GM23338 (cell line): ENCODE measurements at regions not wholly inside any gene's neighbourhood (a gene's known extent, or its start where the extent isn't known, plus 50 kb on each side); places are given as distances from the start of the nearest gene placed in this dataset. TPM values are rescaled to one million over a fixed set of nuclear protein-coding genes. Genes with fewer than 3 reads are reported as not detected.
A peak's percentile ranks its signal among the peaks of the same experiment; 100 is the strongest.

Source experiments
- ATAC-seq: fragments of 200-7000 bp; cut with Tn5 transposase; 3 replicates; pipeline ENCODE4 v1.9.1; 2020
- DNase-seq: peaks from one replicate; pipeline ENCODE4 v3.0.0-alpha.2; 2015; ENCODE audit warnings: low spot score
- H2AFZ ChIP-seq: fragments of 200-600 bp; sonication (generic); 2 replicates; pipeline ENCODE4 v1.8.0; 2016; ENCODE audit warnings: antibody characterized with exemption, mild to moderate bottlenecking, moderate library complexity
- H3F3A ChIP-seq: fragments of 200-600 bp; sonication (generic); replicated peaks from 2 replicates; pipeline ENCODE4 v1.8.0; 2017; ENCODE audit warnings: antibody characterized with exemption, mixed run types, low read depth
- H3K27ac ChIP-seq: fragments of 200-600 bp; sonication (generic); 2 replicates; pipeline ENCODE4 v1.6.1; 2016; ENCODE audit warnings: low read depth
- H3K27me3 ChIP-seq: fragments of 200-600 bp; sonication (generic); 2 replicates; pipeline ENCODE4 v1.8.0; 2016; ENCODE audit warnings: mild to moderate bottlenecking, mixed run types, moderate library complexity; ENCODE audit not compliant: insufficient read depth
- H3K36me3 ChIP-seq: fragments of 200-600 bp; sonication (generic); 2 replicates; pipeline ENCODE4 v1.8.0; 2016; ENCODE audit warnings: mild to moderate bottlenecking; ENCODE audit not compliant: insufficient read depth
- H3K4me1 ChIP-seq: fragments of 200-600 bp; sonication (generic); 2 replicates; pipeline ENCODE4 v1.8.0; 2016; ENCODE audit warnings: mild to moderate bottlenecking, moderate library complexity; ENCODE audit not compliant: insufficient read depth
- H3K4me2 ChIP-seq: fragments of 200-600 bp; sonication (generic); 2 replicates; pipeline ENCODE4 v1.7.1; 2017; ENCODE audit warnings: mixed run types
- H3K4me3 ChIP-seq: fragments of 200-600 bp; sonication (generic); 2 replicates; pipeline ENCODE4 v1.6.1; 2016; ENCODE audit warnings: mixed run types
- H3K79me2 ChIP-seq: fragments of 200-600 bp; sonication (generic); replicated peaks from 2 replicates; pipeline ENCODE4 v1.8.0; 2017; ENCODE audit warnings: mild to moderate bottlenecking; ENCODE audit not compliant: insufficient read depth
- H3K9me2 ChIP-seq: fragments of 200-600 bp; sonication (generic); 2 replicates; pipeline ENCODE4 v1.8.0; 2017; ENCODE audit not compliant: insufficient read depth
- H4K20me1 ChIP-seq: fragments of 200-600 bp; sonication (generic); replicated peaks from 2 replicates; pipeline ENCODE4 v1.8.0; 2017; ENCODE audit warnings: mild to moderate bottlenecking; ENCODE audit not compliant: insufficient read depth
- H3K27ac Mint-ChIP-seq: 2 replicates; pipeline ENCODE4 v1.8.0; 2020; ENCODE audit warnings: inconsistent platforms, mild to moderate bottlenecking, moderate library complexity, mixed read lengths
- H3K27me3 Mint-ChIP-seq: 3 replicates; pipeline ENCODE4 v1.8.0; 2022; ENCODE audit warnings: low read depth, mild to moderate bottlenecking, moderate library complexity, mixed read lengths, inconsistent platforms; ENCODE audit not compliant: insufficient read depth, poor library complexity
- H3K36me3 Mint-ChIP-seq: 3 replicates; pipeline ENCODE4 v1.8.0; 2021; ENCODE audit warnings: low read depth, mild to moderate bottlenecking, inconsistent platforms, moderate library complexity, mixed read lengths
- H3K4me1 Mint-ChIP-seq: 3 replicates; pipeline ENCODE4 v1.8.0; 2020; ENCODE audit warnings: mild to moderate bottlenecking, inconsistent platforms, mixed read lengths
- H3K4me3 Mint-ChIP-seq: 3 replicates; pipeline ENCODE4 v1.8.0; 2021; ENCODE audit warnings: moderate library complexity, mild to moderate bottlenecking, inconsistent platforms, mixed read lengths
- H3K9me3 Mint-ChIP-seq: 3 replicates; pipeline ENCODE4 v1.8.0; 2020; ENCODE audit warnings: moderate library complexity, mild to moderate bottlenecking, inconsistent platforms, mixed read lengths
- JUNB ChIP-seq: IDR thresholded peaks from one replicate; pipeline ENCODE4 v1.6.1; 2016; ENCODE audit warnings: antibody characterized with exemption; ENCODE audit not compliant: unreplicated experiment
- NANOG ChIP-seq: IDR thresholded peaks from 2 replicates; pipeline ENCODE4 v1.6.1; 2016; ENCODE audit warnings: antibody characterized with exemption, borderline replicate concordance
- microRNA counts: library from miRNA; unstranded; fragments of <30 nt; microRNA quantifications from one replicate; lab custom pipeline; 2017
- microRNA-seq: library from miRNA; unstranded; fragments of <30 nt; microRNA quantifications from one replicate; pipeline ENCODE4, GENCODE V29; 2017
- small RNA-seq: library from RNA; depleted of rRNA; stranded (forward); fragments of <200 nt; gene quantifications from one replicate; pipeline ENCODE3, GENCODE V24; 2014; ENCODE audit warnings: low replicate concordance

GRCh38 chr15:62992302-62992701 is 50.2 kb upstream of the TPM1 start:
- no peak overlapping the region for H3K4me3 Mint-ChIP-seq
- peaks cover 12% of the 10 kb centered on the region for H3K27me3 Mint-ChIP-seq

More at GRCh38 chr15:62992302-62992701, 50.2 kb upstream of the TPM1 start:
- no peak for ATAC-seq
- Histone ChIP-seq H3K9me2 (no peaks in the 10 kb centered on the region), H3K36me3 (no peaks in the 10 kb centered on the region), H2AFZ (no peak overlapping the region), H3K4me2 (no peak overlapping the region), H3K27ac (no peak overlapping the region), H3K27me3 (no peaks in the 10 kb centered on the region), H3K79me2 (no peaks in the 10 kb centered on the region), H3F3A (no peaks in the 10 kb centered on the region), H4K20me1 (no peaks in the 10 kb centered on the region), H3K4me3 (no peak overlapping the region), H3K4me1 (no peaks in the 10 kb centered on the region)
- Mint-ChIP-seq H3K36me3 (no peaks in the 10 kb centered on the region; the same call in 2 of the 3 replicates), H3K27ac (no peak overlapping the region), H3K9me3 (no peaks in the 10 kb centered on the region), H3K4me1 (peaks cover 8% of the 10 kb centered on the region)
- no peak for DNase-seq
- TF ChIP-seq JUNB, result no peak
- TF ChIP-seq NANOG, result no peak

MicroRNA genes in the stretch of these regions (microRNA counts, 767-probe panel; counts per million panel counts)
- microRNA hsa-miR-190a (lab: Ali Mortazavi, UCI), result not detected

Small RNAs in the stretch of these regions (microRNA-seq; reads per million reads assigned to microRNA genes)
- 17.9 reads per million, percentile 43 among the genes with 10 or more reads in this experiment for gene MIR190A
- gene MIR6085, result not detected
- gene MIR8067, result not detected

Small RNAs in the stretch of these regions (small RNA-seq; reads per million reads assigned to genes)
- 0.22 reads per million for gene MIR190A
- gene MIR6085, result not detected
- not detected for gene MIR8067
- gene RF00017, result not detected
